Upper lobe of left lung (tissue), 4 donors: ENCODE measurements at regions not wholly inside any gene's neighbourhood (a gene's known extent, or its start where the extent isn't known, plus 50 kb on each side); places are given as distances from the start of the nearest gene placed in this dataset.

Source experiments
- CTCF ChIP-seq, 6 experiments: fragments of 450-650 bp in 4 of 6; fragments of 200-600 bp in 2 of 6; sonication (generic) in 2 of 6; IDR thresholded peaks; one replicate each; pipeline ENCODE4 v1.5.1; 2016 to 2019; ENCODE audit warnings: antibody characterized with exemption in 6 of 6
- POLR2A ChIP-seq, 4 donors: fragments of 450-650 bp; IDR thresholded peaks; one replicate each; pipeline ENCODE4 v1.5.1; 2016 to 2017; ENCODE audit warnings: antibody characterized with exemption in 4 of 4, mild to moderate bottlenecking in 2 of 4

GRCh38 chr20:60262967-60263603, 304.9 kb downstream of the CDH26 start:
- peak in 5 of 6 experiments; percentile 50 to 65 (median 58) for TF ChIP-seq CTCF (IDR thresholded peaks at IDR 0.05)
- no peak for TF ChIP-seq POLR2A (IDR thresholded peaks at IDR 0.05)
